ELF-1 (cell line): ENCODE measurements at regions not wholly inside any gene's neighbourhood (a gene's known extent, or its start where the extent isn't known, plus 50 kb on each side); places are given as distances from the start of the nearest gene placed in this dataset.
"Not testable (repeated sequence)": the region's sequence is repeated elsewhere in the genome, so short reads cannot be mapped to it uniquely, and the experiment has no call there.

Experiments used
- DNase-seq: peaks from one replicate; pipeline ENCODE4 v3.0.0-alpha.2; 2016; ENCODE audit warnings: low read depth, low spot score

GRCh38 chr5:84961193-84961592 lies 576.5 kb upstream of the EDIL3 start:
- DNase-seq = no peak

- DNase-seq = no peak
Measured at GRCh38 chr5:84961903-84962302, 577.2 kb upstream of the EDIL3 start.

DNA sequence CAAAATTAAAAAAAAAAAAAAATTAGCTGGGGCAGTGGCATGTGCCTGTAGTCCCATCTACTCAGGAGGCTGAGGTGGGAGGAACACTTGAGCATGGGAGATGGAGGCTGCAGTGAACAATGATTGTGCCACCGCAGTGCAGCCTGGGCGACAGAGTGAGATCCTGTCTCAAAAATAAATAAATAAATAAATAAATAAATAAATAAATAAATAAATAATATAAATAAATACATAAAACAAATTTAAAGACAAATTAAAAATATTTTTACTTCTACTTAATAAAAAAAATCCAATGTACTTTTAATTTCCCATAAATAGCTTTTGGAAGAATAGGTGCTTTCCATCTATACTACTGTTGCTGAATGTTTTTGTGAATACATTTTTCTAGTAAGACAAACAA lies 598.4 kb upstream of the EDIL3 start:
- no peak for DNase-seq

DNA sequence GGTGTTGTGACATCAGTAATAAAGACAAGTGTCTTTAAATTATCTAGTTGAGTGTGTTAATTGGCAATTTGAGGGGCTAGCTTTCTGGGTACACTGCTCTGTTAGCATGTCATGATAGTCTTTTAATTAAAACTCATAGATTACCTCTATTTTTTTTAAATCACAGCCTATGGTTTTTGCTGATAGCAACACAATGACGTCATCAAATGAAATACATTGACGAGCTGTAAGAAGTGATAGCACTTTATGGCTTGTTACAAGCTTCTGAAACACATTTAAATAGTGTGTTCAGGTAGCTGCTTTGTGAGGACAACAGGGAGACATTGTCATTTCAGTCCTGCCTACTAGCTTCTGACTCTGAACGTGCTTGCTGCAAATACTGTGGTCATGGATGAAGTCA lies 600.5 kb upstream of the EDIL3 start:
- DNase-seq = no peak

GRCh38 chr5:84986688-84987087 lies 602.0 kb upstream of the EDIL3 start:
- DNase-seq = no peak

DNA sequence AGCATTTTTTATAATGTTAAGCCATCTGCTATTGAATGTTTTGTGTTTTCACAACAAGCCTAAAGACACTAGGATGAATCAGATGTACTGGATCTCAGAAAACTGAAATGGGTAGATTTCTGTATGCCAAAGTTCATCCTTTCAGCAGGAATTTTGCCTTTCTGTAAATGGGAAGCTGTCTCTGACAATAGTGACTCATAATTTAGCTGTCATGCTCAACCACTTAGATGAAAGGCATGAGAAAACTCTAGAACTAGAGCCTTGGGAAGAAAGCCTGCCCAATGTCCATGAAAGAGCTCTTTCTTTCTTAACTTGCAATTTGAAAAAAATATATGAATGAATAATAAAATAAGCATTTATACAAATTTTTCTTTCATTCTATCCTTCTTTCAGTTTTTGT lies 616.0 kb upstream of the EDIL3 start:
- no peak for DNase-seq

DNA sequence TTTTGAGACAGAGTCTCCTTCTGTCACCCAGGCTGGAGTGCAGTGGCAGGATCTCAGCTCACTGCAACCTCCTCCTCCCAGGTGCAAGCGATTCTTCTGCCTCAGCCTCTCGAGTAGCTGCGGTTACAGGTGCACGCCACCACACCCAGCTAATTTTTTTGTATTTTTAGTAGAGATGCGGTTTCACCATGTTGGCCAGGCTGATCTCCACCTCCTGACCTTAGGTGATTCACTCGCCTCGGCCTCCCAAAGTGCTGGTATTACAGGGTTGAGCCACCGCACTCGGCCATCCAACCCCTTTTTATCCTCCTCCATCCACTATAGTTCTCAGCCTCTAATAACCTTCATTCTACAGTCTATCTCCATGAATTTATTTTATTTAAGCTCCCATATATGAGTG lies 617.3 kb upstream of the EDIL3 start:
- not testable (repeated sequence) for DNase-seq

GRCh38 chr5:85010014-85010562 lies 625.4 kb upstream of the EDIL3 start:
- no peak for DNase-seq

DNA sequence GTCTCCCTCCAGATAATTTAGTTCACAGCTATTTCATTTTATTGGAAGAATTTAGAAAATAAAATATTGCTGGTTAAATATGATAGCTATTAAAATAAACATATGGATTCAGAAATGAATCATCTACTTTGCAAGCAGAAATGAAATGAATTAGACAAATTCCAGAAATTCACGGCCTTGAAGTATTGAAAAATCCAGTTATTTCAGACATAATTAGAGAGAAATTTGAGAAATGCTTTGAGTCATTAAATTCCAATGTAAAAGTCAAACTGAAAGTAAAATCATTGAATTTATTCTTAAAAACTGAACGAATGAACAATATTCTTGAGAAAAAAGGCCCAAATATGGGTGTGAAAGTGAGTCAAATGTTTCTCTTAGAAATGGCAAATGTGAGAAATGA lies 632.6 kb upstream of the EDIL3 start:
- DNase-seq = no peak

DNA sequence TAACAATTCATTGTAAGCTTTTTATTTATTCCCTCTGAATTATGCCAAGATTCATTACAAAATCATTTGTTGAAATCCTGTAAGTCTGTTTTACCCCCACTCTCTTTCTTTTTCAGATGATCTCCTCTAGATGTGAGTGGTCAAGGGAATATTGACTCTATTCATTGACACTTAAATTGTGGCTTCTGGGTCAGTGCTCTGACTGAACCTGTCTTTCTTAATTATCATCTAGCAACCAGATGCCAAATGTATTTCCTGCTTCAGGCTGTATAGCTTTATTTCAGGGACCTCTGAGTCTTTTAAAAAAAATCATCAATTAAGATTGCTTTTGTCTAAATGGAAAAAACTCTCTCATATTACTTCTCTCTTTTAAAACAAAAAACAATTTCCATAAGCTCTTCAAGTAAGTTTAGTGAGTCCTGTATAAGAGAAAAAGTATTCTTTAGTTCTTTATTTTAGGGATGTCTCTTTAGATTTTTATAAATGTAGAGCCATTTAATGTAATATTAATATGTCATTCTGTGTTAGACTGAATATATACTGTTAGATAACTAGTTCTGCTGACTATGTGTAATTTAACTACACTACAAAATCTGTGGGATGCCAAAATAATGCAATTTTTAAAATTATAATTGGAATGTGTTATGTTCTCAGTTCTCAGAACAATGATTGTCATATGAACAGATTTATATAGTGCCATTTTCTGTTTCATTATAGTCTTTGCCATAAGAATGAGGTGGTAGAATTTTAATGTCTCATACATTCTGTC lies 645.8 kb upstream of the EDIL3 start:
- DNase-seq = no peak

- peak; percentile 45 for DNase-seq
Measured at GRCh38 chr5:85049020-85049419, 664.3 kb upstream of the EDIL3 start.

GRCh38 chr5:85052826-85053225 lies 668.1 kb upstream of the EDIL3 start:
- no peak for DNase-seq

- no peak for DNase-seq
Measured at GRCh38 chr5:85069659-85070640, 685.3 kb upstream of the EDIL3 start.

- no peak for DNase-seq
Measured at GRCh38 chr5:85077581-85077980, 692.9 kb upstream of the EDIL3 start.

- no peak for DNase-seq
Measured at GRCh38 chr5:85096421-85096820, 711.7 kb upstream of the EDIL3 start.

DNA sequence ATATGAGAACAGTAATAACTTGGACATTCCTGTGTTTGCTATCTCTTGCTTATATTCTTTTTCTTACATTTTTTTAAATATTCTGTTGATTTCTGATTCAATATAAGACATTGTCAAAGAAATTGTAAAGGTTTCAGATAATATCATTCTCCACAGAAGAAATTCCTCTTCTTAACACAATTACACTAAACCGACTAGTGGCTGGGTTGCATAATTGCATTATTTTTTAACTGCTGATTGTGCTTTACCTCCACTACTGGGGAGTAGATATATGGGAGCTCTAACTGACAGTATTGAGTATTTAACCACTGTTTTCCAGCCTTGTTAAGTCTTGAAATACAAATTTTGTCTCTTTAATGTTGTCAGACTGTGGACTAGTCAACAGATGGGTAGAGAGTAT lies 723.8 kb upstream of the EDIL3 start:
- no peak for DNase-seq

GRCh38 chr5:85109616-85110015 lies 724.9 kb upstream of the EDIL3 start:
- no peak for DNase-seq

- no peak for DNase-seq
Measured at GRCh38 chr5:85132269-85132668, 747.6 kb upstream of the EDIL3 start.

- no peak for DNase-seq
Measured at GRCh38 chr5:85140471-85140870, 755.8 kb upstream of the EDIL3 start.

- no peak for DNase-seq
Measured at GRCh38 chr5:85143138-85143537, 758.5 kb upstream of the EDIL3 start.

DNA sequence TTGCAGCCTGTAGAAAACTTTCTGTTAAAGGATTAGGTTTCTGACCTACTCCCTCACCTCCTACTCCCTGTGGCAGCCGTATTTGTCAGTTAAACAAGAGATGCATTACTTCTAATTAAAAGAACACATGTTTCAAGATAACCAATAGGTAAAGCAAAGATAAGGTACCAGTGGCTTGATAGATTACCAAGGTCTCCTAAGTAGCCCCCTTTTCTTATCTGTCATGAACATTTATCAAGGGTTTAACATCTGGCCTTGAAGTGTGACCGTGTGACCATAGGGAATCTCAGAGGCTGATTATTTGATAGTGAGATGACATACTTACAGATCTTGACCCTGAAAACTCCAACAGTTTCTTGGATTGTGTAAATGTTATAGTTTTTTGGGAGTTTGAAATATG lies 764.0 kb upstream of the EDIL3 start:
- no peak for DNase-seq

GRCh38 chr5:85159395-85159794 lies 774.7 kb upstream of the EDIL3 start:
- DNase-seq = no peak
